K562 (cell line): ENCODE measurements at regions not wholly inside any gene's neighbourhood (a gene's known extent, or its start where the extent isn't known, plus 50 kb on each side); places are given as distances from the start of the nearest gene placed in this dataset.

ENCODE experiments used
- ATAC-seq: fragments of 200-7000 bp; cut with Tn5 transposase; 3 replicates; pipeline ENCODE4 v1.9.1; 2020; ENCODE audit warnings: moderate library complexity
- BruUV-seq: library from RNA; stranded (reverse); fragments of 400-500 nt; replicated peaks from 2 replicates; lab custom pipeline; 2021; lab: Mats Ljungman, UMichigan
- CTCF ChIA-PET: fragments of 300-600 bp; formaldehyde crosslinking; extraction: SDS; loops from one replicate; lab custom pipeline; 2021; ENCODE audit warnings: low intra/inter-chr PET ratio; lab: Yijun Ruan, JAX
- POLR2A ChIA-PET: fragments of 300-600, 350-650 bp; sonication (Branson Sonifier 250); formaldehyde crosslinking; extraction: SDS; loops from one replicate; lab custom pipeline; 2021; ENCODE audit warnings: antibody characterized with exemption, inconsistent platforms; lab: Yijun Ruan, JAX
- DNase-seq, 4 experiments: peaks; one replicate each; pipeline versions ENCODE4 v3.0.0 to v3.0.0-alpha.2; 2011 to 2018; ENCODE audit warnings: low spot score in 3 of 4, mixed read lengths in 3 of 4; ENCODE audit errors: extremely low read depth in 1 of 4
- FAIRE-seq: peaks from 2 replicates; lab custom pipeline; 2011; peaks lifted over from hg19 to GRCh38; lab: Jason Lieb, UNC
- H2AFZ ChIP-seq: 2 replicates; pipeline ENCODE4 v1.6.0; 2011; ENCODE audit warnings: low read depth, low read length, control low read depth, inconsistent platforms
- H3K27ac ChIP-seq: fragments of 200-600 bp; 3 replicates; pipeline ENCODE4 v1.8.0; 2011; ENCODE audit warnings: low read depth, mild to moderate bottlenecking, control low read depth, inconsistent platforms, low read length, moderate library complexity, mixed read lengths; ENCODE audit errors: extremely low read depth
- H3K27me3 ChIP-seq, 2 experiments: fragments of 300-600 bp in 1 of 2; 2 replicates in 1 of 2; 3 replicates in 1 of 2; pipeline versions ENCODE4 v1.6.0 to v1.8.0; 2011; ENCODE audit warnings: inconsistent platforms in 2 of 2, low read length in 2 of 2, mild to moderate bottlenecking in 1 of 2, mixed read lengths in 1 of 2, moderate library complexity in 1 of 2; ENCODE audit not compliant: control insufficient read depth in 2 of 2, insufficient read depth in 2 of 2
- H3K36me3 ChIP-seq: fragments of 300-600 bp; 3 replicates; pipeline ENCODE4 v1.8.0; 2011; ENCODE audit warnings: mild to moderate bottlenecking, low read length, inconsistent platforms; ENCODE audit not compliant: control insufficient read depth, insufficient read depth
- H3K4me1 ChIP-seq, 2 experiments: fragments of 200-600 bp in 1 of 2; replicated peaks in 1 of 2; 2 replicates in 1 of 2; 3 replicates in 1 of 2; pipeline versions ENCODE4 v1.5.1 to v1.8.0; 2011; ENCODE audit warnings: inconsistent platforms in 2 of 2, low read length in 2 of 2, mild to moderate bottlenecking in 1 of 2, mixed read lengths in 1 of 2, moderate library complexity in 1 of 2; ENCODE audit not compliant: control insufficient read depth in 2 of 2, insufficient read depth in 2 of 2
- H3K4me2 ChIP-seq: 2 replicates; pipeline ENCODE4 v1.6.1; 2011; ENCODE audit warnings: low read length, control low read depth, inconsistent platforms, mixed read lengths; ENCODE audit not compliant: insufficient read depth
- H3K4me3 ChIP-seq: fragments of 200-600 bp; sonication (generic), shearing (Covaris generic); 2 replicates; pipeline ENCODE4 v1.5.1; 2016; ENCODE audit warnings: control low read depth, inconsistent platforms
- H3K79me2 ChIP-seq: fragments of 200-600 bp; 3 replicates; pipeline ENCODE4 v1.8.0; 2011; ENCODE audit warnings: low read length, inconsistent platforms; ENCODE audit not compliant: control insufficient read depth, insufficient read depth
- H3K9ac ChIP-seq, 2 experiments: 2 replicates each; pipeline versions ENCODE4 v1.6.0 to v1.6.1; 2011; ENCODE audit warnings: low read depth in 2 of 2, low read length in 2 of 2, control low read depth in 1 of 2, inconsistent platforms in 1 of 2, mild to moderate bottlenecking in 1 of 2, mixed read lengths in 1 of 2; ENCODE audit not compliant: insufficient read depth in 1 of 2
- H3K9me1 ChIP-seq: one replicate; pipeline ENCODE4 v1.6.0; 2011; ENCODE audit warnings: inconsistent platforms, mild to moderate bottlenecking, low read length, moderate library complexity; ENCODE audit not compliant: control insufficient read depth, insufficient read depth
- H3K9me3 ChIP-seq: replicated peaks from 2 replicates; pipeline ENCODE4 v1.5.1; 2011; ENCODE audit warnings: low read depth, low read length, inconsistent platforms; ENCODE audit not compliant: control insufficient read depth, insufficient read depth
- H4K20me1 ChIP-seq: replicated peaks from 2 replicates; pipeline ENCODE4 v1.6.1; 2011; ENCODE audit warnings: low read length, inconsistent platforms, mixed read lengths; ENCODE audit not compliant: control insufficient read depth, insufficient read depth
- BRD9 ChIP-seq: fragments of 450-650 bp; IDR thresholded peaks from 2 replicates; pipeline ENCODE4 v1.6.1; 2018; ENCODE audit warnings: low read depth; ENCODE audit not compliant: partially characterized antibody
- PBX2 ChIP-seq, 2 experiments: IDR thresholded peaks in 1 of 2; conservative IDR thresholded peaks in 1 of 2; 2 replicates each; pipeline ENCODE4 v1.6.1; 2016; ENCODE audit warnings: low read depth in 2 of 2, mild to moderate bottlenecking in 1 of 2, missing compliant biosample characterization in 1 of 2, missing genetic modification characterization in 1 of 2, moderate library complexity in 1 of 2
- PKNOX1 ChIP-seq: fragments of 450-650 bp; IDR thresholded peaks from 2 replicates; pipeline ENCODE4 v1.6.1; 2016
- WGBS: fragments of 100-300 bp; shearing (Covaris generic); methylation state at CpG from one replicate; pipeline ENCODE4 v1.1.6; 2016; ENCODE audit warnings: low coverage, mixed read lengths; ENCODE audit not compliant: insufficient coverage; ENCODE audit errors: missing lambda C conversion rate; 5-methylcytosine and 5-hydroxymethylcytosine counted together
- in situ Hi-C: fragments of 300-500 bp; cut with MboI; formaldehyde crosslinking; loops from 4 replicates; pipeline ENCODE4 v1.15.0; 2018; ENCODE audit warnings: inconsistent platforms, mixed read lengths
- intact Hi-C: fragments of 100-400 bp; cut with micrococcal nuclease; formaldehyde crosslinking; loops from 2 replicates; pipeline ENCODE4 v1.14.2; 2022

GRCh38 chr3:124513610-124513997 is 216.6 kb upstream of the UMPS start:
- H3K4me1 ChIP-seq, result peaks cover 0 to 4% of the 10 kb centered on the region in 2 experiments; a peak in 2 of 5 replicates
- H3K9ac ChIP-seq, result no peak overlapping the region
- in situ Hi-C loops, result no loop called here
- no peak for DNase-seq
- ChIA-PET POLR2A (interaction anchor here (1.0 kb wide), 1 partner anchor 16 kb away, joined by 3 read pairs; no protein-coding TSS in a partner anchor), CTCF (no interaction called here)
- peak overlapping the region; percentile 48; the same call in 1 of the 2 replicates for H3K4me2 ChIP-seq
- no peak overlapping the region for H2AFZ ChIP-seq
- H3K27me3 ChIP-seq, result peaks cover 0 to 8% of the 10 kb centered on the region in 2 experiments; a peak in 2 of 5 replicates
- no peaks in the 10 kb centered on the region for H3K9me1 ChIP-seq
- no TSS peak for BruUV-seq
- H3K36me3 ChIP-seq, result no peaks in the 10 kb centered on the region
- ATAC-seq, result no peak
- FAIRE-seq, result no peak
- intact Hi-C loops, result no loop called here
- H3K9me3 ChIP-seq, result no peaks in the 10 kb centered on the region
- H4K20me1 ChIP-seq, result no peaks in the 10 kb centered on the region
- no peak overlapping the region for H3K4me3 ChIP-seq
- no peak overlapping the region for H3K27ac ChIP-seq
- WGBS, result 7% methylated on average over 4 of the region's 4 CpGs
- H3K79me2 ChIP-seq, result no peaks in the 10 kb centered on the region
- peak; percentile 80 for TF ChIP-seq PKNOX1
- TF ChIP-seq PBX2 (CRISPR knock-in tag; IDR thresholded peaks at IDR 0.05; ENCODE audit: low read depth), result no peak
- TF ChIP-seq PBX2 (tag; conservative IDR thresholded peaks at IDR 0.05; ENCODE audit: low read depth), result 0 out of 2 replicates have a peak, but pooled peaks have one; percentile 16
- TF ChIP-seq BRD9, result no peak
